AG09309 (cell line): ENCODE measurements at regions not wholly inside any gene's neighbourhood (a gene's known extent, or its start where the extent isn't known, plus 50 kb on each side); places are given as distances from the start of the nearest gene placed in this dataset.
"Not testable (repeated sequence)": the region's sequence is repeated elsewhere in the genome, so short reads cannot be mapped to it uniquely, and the experiment has no call there.

Source experiments
- DNase-seq: peaks from one replicate; pipeline ENCODE4 v3.0.0-alpha.2; 2010; ENCODE audit warnings: low read depth
- H3K4me3 ChIP-seq: 2 replicates; pipeline ENCODE4 v1.5.1; 2011; ENCODE audit warnings: mild to moderate bottlenecking, low read depth, low read length, moderate library complexity; ENCODE audit not compliant: control insufficient read depth
- TF ChIP-seq, protein P1 (sequence below): IDR thresholded peaks from 2 replicates; pipeline ENCODE4 v1.5.1; 2011; ENCODE audit warnings: mild to moderate bottlenecking, low read depth, low read length, inconsistent platforms; ENCODE audit not compliant: insufficient read depth, control insufficient read depth; ENCODE audit errors: missing control alignments

DNA sequence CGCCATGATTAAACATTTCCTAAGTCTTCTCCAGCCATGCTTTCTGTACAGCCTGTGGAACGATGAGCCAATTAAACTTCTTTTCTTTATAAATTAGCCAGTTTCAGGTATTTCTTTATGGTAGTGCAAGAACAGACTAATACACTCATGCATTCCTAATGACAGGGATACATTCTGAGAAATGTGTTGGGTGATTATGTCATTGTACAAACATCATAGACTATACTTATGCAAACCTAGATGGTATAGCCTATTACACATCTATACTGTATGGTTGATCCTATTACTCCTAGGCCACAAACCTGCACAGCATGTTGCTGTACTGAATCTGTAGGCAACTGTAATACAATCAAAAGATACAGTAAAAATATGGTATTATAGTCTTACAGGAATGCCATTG, 83.1 kb downstream of the ATOH1 start:
- DNase-seq, result no peak
- TF ChIP-seq, protein P1, sequence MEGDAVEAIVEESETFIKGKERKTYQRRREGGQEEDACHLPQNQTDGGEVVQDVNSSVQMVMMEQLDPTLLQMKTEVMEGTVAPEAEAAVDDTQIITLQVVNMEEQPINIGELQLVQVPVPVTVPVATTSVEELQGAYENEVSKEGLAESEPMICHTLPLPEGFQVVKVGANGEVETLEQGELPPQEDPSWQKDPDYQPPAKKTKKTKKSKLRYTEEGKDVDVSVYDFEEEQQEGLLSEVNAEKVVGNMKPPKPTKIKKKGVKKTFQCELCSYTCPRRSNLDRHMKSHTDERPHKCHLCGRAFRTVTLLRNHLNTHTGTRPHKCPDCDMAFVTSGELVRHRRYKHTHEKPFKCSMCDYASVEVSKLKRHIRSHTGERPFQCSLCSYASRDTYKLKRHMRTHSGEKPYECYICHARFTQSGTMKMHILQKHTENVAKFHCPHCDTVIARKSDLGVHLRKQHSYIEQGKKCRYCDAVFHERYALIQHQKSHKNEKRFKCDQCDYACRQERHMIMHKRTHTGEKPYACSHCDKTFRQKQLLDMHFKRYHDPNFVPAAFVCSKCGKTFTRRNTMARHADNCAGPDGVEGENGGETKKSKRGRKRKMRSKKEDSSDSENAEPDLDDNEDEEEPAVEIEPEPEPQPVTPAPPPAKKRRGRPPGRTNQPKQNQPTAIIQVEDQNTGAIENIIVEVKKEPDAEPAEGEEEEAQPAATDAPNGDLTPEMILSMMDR, result no peak
- H3K4me3 ChIP-seq, result no peak overlapping the region

DNA sequence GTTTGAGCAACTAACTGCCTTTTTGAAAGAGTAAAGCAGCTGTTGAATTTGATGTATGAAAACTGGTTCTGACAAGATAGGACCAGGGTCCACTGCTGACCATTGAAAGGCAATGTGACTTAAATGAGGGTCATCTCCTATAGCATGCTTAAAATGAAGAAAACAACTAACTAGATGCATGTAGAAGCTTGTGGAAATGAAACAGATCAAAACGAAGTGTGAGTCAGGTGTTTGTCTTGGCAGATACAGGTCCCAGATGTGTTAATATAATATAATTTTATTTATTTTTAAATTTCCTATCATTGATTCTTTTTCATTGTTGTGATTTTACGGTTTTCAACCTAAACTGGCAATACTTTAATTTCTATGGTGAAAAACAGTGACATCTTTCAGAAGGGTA, 83.6 kb downstream of the ATOH1 start:
- no peak overlapping the region for H3K4me3 ChIP-seq
- TF ChIP-seq, protein P1, result no peak
- no peak for DNase-seq

DNA sequence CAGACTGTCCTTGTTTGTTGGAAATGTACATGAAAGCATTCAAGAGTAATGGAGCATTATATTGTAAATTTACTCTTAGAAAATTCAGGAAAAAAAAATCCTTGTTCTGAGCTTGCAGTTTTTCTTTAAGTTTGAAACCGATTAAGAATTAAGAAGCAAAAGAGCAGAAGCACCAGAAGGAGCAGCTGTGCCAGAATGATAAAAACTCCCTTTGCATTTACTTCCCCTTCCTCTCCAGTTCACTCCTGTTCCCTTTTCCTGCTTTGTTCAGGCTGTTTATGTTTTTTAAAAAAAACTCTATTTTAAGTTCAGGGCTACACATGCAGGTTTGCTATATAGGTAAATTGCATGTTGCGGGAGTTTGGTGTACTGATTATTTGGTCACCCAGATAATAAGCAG, 90.3 kb downstream of the ATOH1 start:
- no peak for DNase-seq
- H3K4me3 ChIP-seq, result no peak overlapping the region
- TF ChIP-seq, protein P1, result no peak

DNA sequence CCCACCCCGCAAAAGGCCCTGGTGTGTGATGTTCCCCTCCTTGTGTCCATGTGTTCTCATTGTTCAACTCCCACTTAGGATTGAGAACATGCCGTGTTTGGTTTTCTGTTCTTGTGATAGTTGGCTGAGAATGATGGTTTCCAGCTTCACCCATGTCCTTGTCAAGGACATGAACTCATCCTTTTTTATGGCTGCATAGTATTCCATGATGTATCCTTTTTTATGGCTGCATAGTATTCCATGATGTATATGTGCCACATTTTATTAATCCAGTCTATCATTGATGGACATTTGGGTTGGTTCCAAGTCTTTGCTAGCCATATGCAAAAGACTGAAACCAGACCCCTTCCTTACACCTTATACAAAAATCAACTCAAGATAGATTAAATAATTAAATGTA, 95.0 kb downstream of the ATOH1 start:
- not testable (repeated sequence) for DNase-seq, H3K4me3 ChIP-seq

DNA sequence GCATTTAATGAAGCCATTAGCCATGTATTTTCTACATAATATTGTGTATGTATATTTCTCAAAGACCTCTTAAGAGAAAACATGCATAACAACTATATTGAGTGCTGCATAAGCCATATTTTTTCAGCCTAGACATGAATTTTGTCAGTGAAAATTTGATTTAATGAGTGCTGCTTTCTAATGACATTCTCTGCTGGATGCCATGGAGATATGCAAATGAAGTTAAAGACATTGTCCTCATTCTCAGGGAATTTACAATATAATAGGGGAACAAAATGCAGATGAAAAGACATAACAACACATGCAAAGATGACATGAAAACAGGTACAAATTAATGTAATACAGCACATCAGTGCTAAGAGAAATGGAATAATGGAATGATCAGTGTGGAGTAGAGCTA, 118.7 kb downstream of the ATOH1 start:
- no peak overlapping the region for H3K4me3 ChIP-seq
- DNase-seq, result no peak
- TF ChIP-seq, protein P1, result no peak

DNA sequence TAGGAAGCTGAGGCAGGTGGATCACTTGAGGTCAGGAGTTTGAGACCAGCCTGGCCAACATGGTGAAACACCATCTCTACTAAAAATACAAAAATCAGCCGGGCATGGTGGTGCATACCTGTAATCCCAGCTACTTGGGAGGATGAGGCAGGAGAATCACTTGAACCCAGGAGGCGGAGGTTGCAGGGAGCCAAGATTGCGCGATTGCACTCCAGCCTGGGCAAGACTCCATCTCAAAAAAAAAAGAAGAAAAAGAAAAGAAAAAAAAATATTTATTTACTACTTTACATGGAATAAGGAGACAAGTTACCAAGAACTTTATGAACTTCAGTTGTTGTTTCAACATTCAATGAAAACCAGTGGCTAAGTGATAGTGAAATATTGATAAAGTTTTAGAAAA, 121.7 kb downstream of the ATOH1 start:
- not testable (repeated sequence) for H3K4me3 ChIP-seq, DNase-seq

DNA sequence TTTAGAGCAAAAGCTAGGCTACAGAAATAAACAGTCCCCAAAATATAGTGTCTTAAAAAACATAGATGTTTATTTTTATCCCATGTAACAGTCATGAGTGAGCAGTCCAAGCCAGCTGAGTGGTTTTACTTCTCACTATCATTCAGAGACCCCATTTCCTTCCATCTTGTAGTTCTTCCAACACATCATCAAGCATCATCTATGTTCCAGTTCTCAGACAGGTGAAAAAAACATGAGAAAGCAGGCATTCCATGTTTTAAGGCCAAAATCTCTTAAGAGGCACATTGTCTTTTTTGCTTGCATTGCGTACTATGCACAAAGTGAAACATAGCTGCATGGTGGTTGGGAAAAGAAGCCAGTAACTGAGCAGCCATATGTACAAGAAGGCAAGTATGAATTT, 128.6 kb downstream of the ATOH1 start:
- DNase-seq, result no peak
- TF ChIP-seq, protein P1, result no peak
- no peak overlapping the region for H3K4me3 ChIP-seq

DNA sequence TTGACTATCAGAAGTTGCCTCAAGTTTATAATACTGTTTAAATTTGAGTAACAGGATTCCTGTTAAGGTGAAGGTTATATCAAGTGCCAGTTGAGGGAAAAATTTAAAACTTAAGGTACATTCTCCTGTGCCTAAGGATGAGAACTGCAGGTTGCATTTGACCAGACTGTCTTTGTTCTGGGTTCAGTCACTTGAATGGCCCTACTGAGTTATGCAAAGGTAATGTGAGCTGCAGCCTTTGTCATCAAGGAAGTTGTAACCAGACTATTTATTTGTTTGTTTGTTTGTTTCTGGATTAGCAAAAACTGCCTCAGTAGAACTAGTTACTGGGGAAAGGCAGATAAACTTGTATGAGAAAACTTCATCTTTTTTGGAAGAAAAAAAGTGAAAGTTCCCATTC, 131.9 kb downstream of the ATOH1 start:
- DNase-seq, result no peak
- no peak overlapping the region for H3K4me3 ChIP-seq
- TF ChIP-seq, protein P1, result no peak
